SU-DHL-6 (cell line): ENCODE measurements at regions not wholly inside any gene's neighbourhood (a gene's known extent, or its start where the extent isn't known, plus 50 kb on each side); places are given as distances from the start of the nearest gene placed in this dataset.

ENCODE experiments used
- CTCF ChIP-seq: fragments of 200-600 bp; sonication (generic); IDR thresholded peaks from one replicate; pipeline ENCODE4 v1.5.1; 2017; ENCODE audit warnings: antibody characterized with exemption, mild to moderate bottlenecking, low read length, moderate library complexity; ENCODE audit not compliant: insufficient read depth, poor library complexity, severe bottlenecking
- EZH2phosphoT487 ChIP-seq: fragments of 200-600 bp; sonication (generic), shearing (Covaris generic); conservative IDR thresholded peaks from 2 replicates; pipeline ENCODE4 v1.6.1; 2018; ENCODE audit warnings: mild to moderate bottlenecking, antibody characterized with exemption, low read length, moderate library complexity, mixed read lengths

GRCh38 chr12:16833376-16834015, 227.5 kb upstream of the LMO3 start:
- TF ChIP-seq CTCF (no peak), EZH2phosphoT487 (no peak)
